Thyroid gland (tissue), 4 donors: ENCODE measurements at regions not wholly inside any gene's neighbourhood (a gene's known extent, or its start where the extent isn't known, plus 50 kb on each side); places are given as distances from the start of the nearest gene placed in this dataset.
A peak's percentile ranks its signal among the peaks of the same experiment; 100 is the strongest.

Source experiments
- DNase-seq, 2 donors: peaks; one replicate each; pipeline ENCODE4 v3.0.0-alpha.2; 2019
- H3K27ac ChIP-seq, 3 donors: fragments of 200-600 bp; sonication (generic); 1 replicate in 2 of 3; 2 replicates in 1 of 3; pipeline ENCODE4 v1.5.1; 2016 to 2019; ENCODE audit warnings: mild to moderate bottlenecking in 1 of 3, moderate library complexity in 1 of 3
- H3K27me3 ChIP-seq: fragments of 200-600 bp; sonication (generic); one replicate; pipeline ENCODE4 v1.5.1; 2019
- H3K36me3 ChIP-seq, 2 donors: fragments of 200-600 bp; sonication (generic); one replicate each; pipeline ENCODE4 v1.5.1; 2016 to 2019
- H3K4me1 ChIP-seq, 2 donors: fragments of 200-600 bp; sonication (generic); one replicate each; pipeline ENCODE4 v1.5.1; 2017 to 2019
- H3K4me3 ChIP-seq, 3 donors: fragments of 200-600 bp; sonication (generic); replicated peaks in 1 of 3; 1 replicate in 2 of 3; 2 replicates in 1 of 3; pipeline ENCODE4 v1.5.1; 2016; ENCODE audit warnings: mild to moderate bottlenecking in 1 of 3
- H3K9me3 ChIP-seq: fragments of 200-600 bp; sonication (generic); one replicate; pipeline ENCODE4 v1.5.1; 2017
- CTCF ChIP-seq, 6 experiments: fragments of 200-600 bp in 3 of 6; fragments of 450-650 bp in 3 of 6; sonication (generic) in 3 of 6; IDR thresholded peaks; one replicate each; pipeline ENCODE4 v1.5.1; 2016 to 2019; ENCODE audit warnings: antibody characterized with exemption in 6 of 6, mild to moderate bottlenecking in 2 of 6, inconsistent platforms in 1 of 6, moderate library complexity in 1 of 6
- POLR2A ChIP-seq, 2 donors: fragments of 450-650 bp; IDR thresholded peaks; one replicate each; pipeline ENCODE4 v1.6.1; 2017; ENCODE audit warnings: antibody characterized with exemption in 2 of 2, mild to moderate bottlenecking in 2 of 2, moderate library complexity in 1 of 2
- WGBS, 2 donors: methylation state at CpG; one replicate each; pipeline ENCODE4 v1.1.5; 2017; 5-methylcytosine and 5-hydroxymethylcytosine counted together
- intact Hi-C: fragments of 100-400 bp; cut with DNase I; formaldehyde crosslinking; loops from one replicate; pipeline ENCODE4 v1.15.1; 2023

GRCh38 chr6:10465629-10466499 lies 51.0 kb upstream of the TFAP2A start:
- Histone ChIP-seq H3K27ac (no peak overlapping the region), H3K9me3 (no peaks in the 10 kb centered on the region), H3K4me3 (no peak overlapping the region), H3K36me3 (no peaks in the 10 kb centered on the region), H3K27me3 (peaks cover 5% of the 10 kb centered on the region), H3K4me1 (no peaks in the 10 kb centered on the region)
- TF ChIP-seq CTCF (IDR thresholded peaks at IDR 0.05) (peak in 1 of 6 experiments; percentile 40), POLR2A (IDR thresholded peaks at IDR 0.05) (no peak)
- peak; percentile 32 to 55 for DNase-seq
- WGBS, 2 donors, result 55 to 64% methylated on average over 19 to 20 of the region's 20 CpGs
- intact Hi-C loops, result no loop called here
